Left ventricle myocardium inferior (tissue), 1 donor: ENCODE measurements at regions not wholly inside any gene's neighbourhood (a gene's known extent, or its start where the extent isn't known, plus 50 kb on each side); places are given as distances from the start of the nearest gene placed in this dataset.

ENCODE experiments used
- DNase-seq: peaks from one replicate; pipeline ENCODE4 v3.0.0-alpha.2; 2020
- H3K27ac ChIP-seq: fragments of 200-600 bp; replicated peaks from 2 replicates; pipeline ENCODE4 v1.8.0; 2021
- H3K27me3 ChIP-seq: fragments of 200-600 bp; 2 replicates; pipeline ENCODE4 v1.8.0; 2021; ENCODE audit warnings: low read depth
- H3K36me3 ChIP-seq: fragments of 200-600 bp; 2 replicates; pipeline ENCODE4 v1.8.0; 2021
- H3K4me1 ChIP-seq: fragments of 200-600 bp; 2 replicates; pipeline ENCODE4 v1.8.0; 2021
- H3K4me3 ChIP-seq: fragments of 200-600 bp; 2 replicates; pipeline ENCODE4 v1.8.0; 2021; ENCODE audit warnings: mild to moderate bottlenecking, moderate library complexity
- H3K9me3 ChIP-seq: fragments of 200-600 bp; replicated peaks from 2 replicates; pipeline ENCODE4 v1.8.0; 2021
- intact Hi-C: fragments of 100-400 bp; cut with micrococcal nuclease; formaldehyde crosslinking; loops from one replicate; pipeline ENCODE4 v1.11.0; 2022
- TF ChIP-seq, protein P1 (sequence below): fragments of 200-600 bp; IDR thresholded peaks from 2 replicates; pipeline ENCODE4 v1.8.0; 2021; ENCODE audit warnings: antibody characterized with exemption, mild to moderate bottlenecking, borderline replicate concordance
- donor health status: DM: no; HTN: yes; CAD: no; lungs with severe emphysema.

DNA sequence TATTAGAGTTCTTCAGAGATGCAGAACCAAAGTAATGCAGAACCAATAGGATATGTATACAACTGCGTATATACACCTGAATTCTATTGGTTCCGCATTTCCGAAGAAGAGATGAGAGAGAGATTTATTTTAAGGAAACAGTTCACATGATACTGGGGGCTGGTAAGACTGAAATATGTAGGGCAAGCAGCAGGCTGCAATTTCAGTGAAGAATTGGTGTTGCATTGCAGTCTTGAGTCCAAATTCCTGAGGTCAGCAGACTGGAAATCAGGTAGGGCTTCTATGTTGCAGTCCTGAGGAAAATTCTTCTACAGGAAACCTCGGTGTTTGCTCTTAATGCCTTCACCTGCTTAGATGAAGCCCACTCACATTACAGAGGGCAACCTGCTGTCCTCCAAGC lies 128.2 kb upstream of the MED13 start:
- Histone ChIP-seq H3K36me3 (no peaks in the 10 kb centered on the region), H3K27me3 (peaks cover 8% of the 10 kb centered on the region), H3K9me3 (peaks cover 16% of the 10 kb centered on the region), H3K4me3 (no peak overlapping the region), H3K27ac (no peak overlapping the region), H3K4me1 (no peaks in the 10 kb centered on the region)
- TF ChIP-seq, protein P1, sequence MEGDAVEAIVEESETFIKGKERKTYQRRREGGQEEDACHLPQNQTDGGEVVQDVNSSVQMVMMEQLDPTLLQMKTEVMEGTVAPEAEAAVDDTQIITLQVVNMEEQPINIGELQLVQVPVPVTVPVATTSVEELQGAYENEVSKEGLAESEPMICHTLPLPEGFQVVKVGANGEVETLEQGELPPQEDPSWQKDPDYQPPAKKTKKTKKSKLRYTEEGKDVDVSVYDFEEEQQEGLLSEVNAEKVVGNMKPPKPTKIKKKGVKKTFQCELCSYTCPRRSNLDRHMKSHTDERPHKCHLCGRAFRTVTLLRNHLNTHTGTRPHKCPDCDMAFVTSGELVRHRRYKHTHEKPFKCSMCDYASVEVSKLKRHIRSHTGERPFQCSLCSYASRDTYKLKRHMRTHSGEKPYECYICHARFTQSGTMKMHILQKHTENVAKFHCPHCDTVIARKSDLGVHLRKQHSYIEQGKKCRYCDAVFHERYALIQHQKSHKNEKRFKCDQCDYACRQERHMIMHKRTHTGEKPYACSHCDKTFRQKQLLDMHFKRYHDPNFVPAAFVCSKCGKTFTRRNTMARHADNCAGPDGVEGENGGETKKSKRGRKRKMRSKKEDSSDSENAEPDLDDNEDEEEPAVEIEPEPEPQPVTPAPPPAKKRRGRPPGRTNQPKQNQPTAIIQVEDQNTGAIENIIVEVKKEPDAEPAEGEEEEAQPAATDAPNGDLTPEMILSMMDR = no peak
- DNase-seq = no peak
- intact Hi-C loops = no loop called here

DNA sequence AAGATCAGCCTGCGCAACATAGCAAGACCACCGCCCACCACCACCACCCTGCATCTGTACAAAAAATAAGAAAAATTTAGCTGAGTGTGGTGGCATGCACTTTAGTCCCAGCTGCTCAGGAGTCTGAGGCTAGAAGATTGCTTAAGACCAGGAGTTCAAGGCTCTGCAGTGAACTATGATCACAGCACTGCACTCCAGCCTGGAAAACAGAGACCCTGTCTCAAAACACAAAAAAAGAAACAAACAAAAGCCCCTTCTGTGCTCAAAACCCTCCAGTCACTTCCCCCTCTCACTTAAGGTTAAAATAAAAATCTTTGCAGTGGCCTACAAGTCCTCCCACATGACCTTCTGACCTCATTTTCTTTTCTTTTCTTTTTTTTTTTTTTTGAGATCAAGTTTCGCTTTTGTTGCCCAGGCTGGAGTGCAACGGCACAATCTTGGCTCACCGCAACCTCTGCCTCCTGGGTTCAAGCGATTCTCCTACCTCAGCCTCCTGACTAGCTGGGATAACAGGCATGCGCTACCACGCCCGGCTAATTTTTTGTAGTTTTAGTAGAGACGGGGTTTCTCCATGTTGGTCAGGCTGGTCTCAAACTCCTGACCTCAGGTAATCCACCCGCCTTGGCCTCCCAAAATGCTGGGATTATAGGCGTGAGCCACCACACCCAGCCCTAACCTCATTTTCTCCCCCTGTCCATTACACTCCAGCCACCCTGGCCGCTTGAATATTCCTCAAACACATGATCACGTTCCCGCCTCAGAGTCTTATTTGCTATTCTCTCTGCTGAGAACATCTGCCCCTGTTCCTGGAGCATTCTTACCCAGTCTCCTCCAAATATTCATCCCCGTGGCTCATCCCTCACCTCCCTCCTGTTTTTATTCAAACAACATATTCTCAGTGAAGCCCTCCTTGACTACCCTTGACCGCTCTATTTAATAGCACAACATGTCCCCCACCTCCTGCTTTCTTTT lies 126.6 kb upstream of the MED13 start:
- no peaks in the 10 kb centered on the region for H3K4me1 ChIP-seq
- H3K27me3 ChIP-seq = peaks cover 14% of the 10 kb centered on the region
- TF ChIP-seq, protein P1 = no peak
- H3K9me3 ChIP-seq = peaks cover 13% of the 10 kb centered on the region
- intact Hi-C loops = no loop called here
- no peak for DNase-seq
- no peak overlapping the region for H3K27ac ChIP-seq
- H3K36me3 ChIP-seq = no peaks in the 10 kb centered on the region
- no peak overlapping the region for H3K4me3 ChIP-seq

DNA sequence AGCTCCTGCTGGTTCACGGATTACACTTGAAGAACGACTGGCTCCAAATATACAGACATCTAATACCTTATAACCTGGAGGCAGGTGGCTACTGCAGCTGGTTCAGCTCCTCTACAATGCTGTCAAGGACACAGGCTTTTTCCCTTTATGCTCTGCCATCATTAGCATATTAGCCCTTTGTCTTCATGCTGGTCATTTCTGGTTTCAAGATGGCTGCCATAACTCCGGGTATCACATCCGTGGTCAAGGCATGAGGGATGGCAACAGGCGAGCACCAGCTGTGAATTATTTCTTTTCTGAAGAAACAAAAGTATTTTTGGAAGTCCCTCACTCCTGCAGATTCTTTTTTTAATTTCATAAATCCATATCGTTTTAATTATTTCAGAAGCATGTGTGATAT lies 124.3 kb upstream of the MED13 start:
- Histone ChIP-seq H3K4me3 (no peak overlapping the region), H3K27me3 (peaks cover 14% of the 10 kb centered on the region), H3K9me3 (no peaks in the 10 kb centered on the region), H3K36me3 (no peaks in the 10 kb centered on the region), H3K27ac (no peak overlapping the region), H3K4me1 (no peaks in the 10 kb centered on the region)
- DNase-seq = no peak
- TF ChIP-seq, protein P1 = no peak
- intact Hi-C loops = no loop called here

DNA sequence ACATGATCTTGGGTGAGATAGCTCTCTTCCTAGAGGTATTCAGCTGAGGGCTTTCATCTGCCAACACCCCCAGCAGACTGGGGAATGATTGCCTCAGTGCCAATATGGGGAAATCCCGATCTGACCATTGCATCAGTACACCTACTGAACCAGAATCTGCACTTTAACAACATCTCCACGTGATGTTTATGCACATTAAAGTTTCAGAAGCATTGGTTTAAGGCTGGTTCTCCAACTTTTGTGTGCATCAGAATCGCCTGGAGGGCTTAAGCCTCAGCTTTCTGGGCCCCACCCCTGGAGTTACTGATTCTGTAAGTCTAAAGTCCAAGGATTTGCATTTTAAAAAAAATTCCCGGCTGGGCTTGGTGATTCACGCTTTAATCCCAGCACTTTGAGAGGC lies 123.6 kb upstream of the MED13 start:
- H3K27ac ChIP-seq = no peak overlapping the region
- no peaks in the 10 kb centered on the region for H3K4me1 ChIP-seq
- intact Hi-C loops = no loop called here
- H3K9me3 ChIP-seq = no peaks in the 10 kb centered on the region
- no peak for DNase-seq
- H3K27me3 ChIP-seq = peaks cover 14% of the 10 kb centered on the region
- TF ChIP-seq, protein P1 = no peak
- H3K36me3 ChIP-seq = no peaks in the 10 kb centered on the region
- H3K4me3 ChIP-seq = no peak overlapping the region

DNA sequence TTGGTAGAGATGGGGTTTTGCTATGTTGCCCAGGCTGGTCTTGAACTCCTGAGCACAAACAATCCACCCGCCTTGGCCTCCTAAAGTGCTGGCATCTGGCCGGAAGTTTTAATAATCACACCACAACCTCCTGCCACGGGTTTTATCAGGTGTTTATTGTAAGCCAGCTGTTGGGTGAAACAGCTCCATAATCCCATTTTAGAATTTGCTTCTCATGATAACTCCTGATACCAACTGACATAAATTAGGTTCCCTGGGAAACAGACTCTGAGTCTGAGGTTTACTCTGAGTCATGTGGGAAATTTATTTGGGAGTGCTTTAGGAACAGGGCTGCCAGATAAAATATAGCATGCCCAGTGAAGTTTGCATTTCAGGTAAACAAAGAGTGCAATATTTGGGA lies 122.6 kb upstream of the MED13 start:
- no peak overlapping the region for H3K27ac ChIP-seq
- peaks cover 14% of the 10 kb centered on the region for H3K27me3 ChIP-seq
- no peaks in the 10 kb centered on the region for H3K36me3 ChIP-seq
- no peak for DNase-seq
- intact Hi-C loops = no loop called here
- no peaks in the 10 kb centered on the region for H3K9me3 ChIP-seq
- no peak overlapping the region for H3K4me3 ChIP-seq
- H3K4me1 ChIP-seq = no peaks in the 10 kb centered on the region
- TF ChIP-seq, protein P1 = no peak
